ENCODE measurements at regions not wholly inside any gene's neighbourhood (a gene's known extent, or its start where the extent isn't known, plus 50 kb on each side); places are given as distances from the start of the nearest gene placed in this dataset.
"Not testable (repeated sequence)": the region's sequence is repeated elsewhere in the genome, so short reads cannot be mapped to it uniquely, and the experiment has no call there.

GRCh38 chr6:9131201-9131600 is 695.9 kb upstream of the SLC35B3 start:
- DNase-seq = no peak

- DNase-seq = no peak
Observed at GRCh38 chr6:9128970-9129369, 693.6 kb upstream of the SLC35B3 start.

- DNase-seq = no peak
Observed at GRCh38 chr6:9126878-9127560, 691.7 kb upstream of the SLC35B3 start.

- DNase-seq = not testable (repeated sequence)
Observed at GRCh38 chr6:9126034-9126433, 690.7 kb upstream of the SLC35B3 start.

GRCh38 chr6:9121549-9121948 is 686.2 kb upstream of the SLC35B3 start:
- DNase-seq = no peak

- no peak for DNase-seq
Observed at GRCh38 chr6:9116026-9116425, 680.7 kb upstream of the SLC35B3 start.

- no peak for DNase-seq
Observed at GRCh38 chr6:9112544-9112943, 677.2 kb upstream of the SLC35B3 start.

- DNase-seq = no peak
Observed at GRCh38 chr6:9103876-9104521, 668.7 kb upstream of the SLC35B3 start.

GRCh38 chr6:9101920-9102319 is 666.6 kb upstream of the SLC35B3 start:
- no peak for DNase-seq

- DNase-seq = no peak
Observed at GRCh38 chr6:9100869-9101580, 665.7 kb upstream of the SLC35B3 start.

- no peak for DNase-seq
Observed at GRCh38 chr6:9095729-9096128, 660.4 kb upstream of the SLC35B3 start.

GRCh38 chr6:9095137-9095536 is 659.8 kb upstream of the SLC35B3 start:
- no peak for DNase-seq

- DNase-seq = no peak
Observed at GRCh38 chr6:9089724-9090123, 654.4 kb upstream of the SLC35B3 start.

- DNase-seq = no peak
Observed at GRCh38 chr6:9087470-9087869, 652.1 kb upstream of the SLC35B3 start.

- DNase-seq = no peak
Observed at GRCh38 chr6:9086331-9086730, 651.0 kb upstream of the SLC35B3 start.

- DNase-seq = no peak
Observed at GRCh38 chr6:9085709-9086070, 650.3 kb upstream of the SLC35B3 start.

- DNase-seq = no peak
Observed at GRCh38 chr6:9085054-9085708, 649.8 kb upstream of the SLC35B3 start.

- no peak for DNase-seq
Observed at GRCh38 chr6:9083108-9083507, 647.8 kb upstream of the SLC35B3 start.

- no peak for DNase-seq
Observed at GRCh38 chr6:9066726-9067125, 631.4 kb upstream of the SLC35B3 start.

GRCh38 chr6:9064156-9064555 is 628.8 kb upstream of the SLC35B3 start:
- no peak for DNase-seq

- no peak for DNase-seq
Observed at GRCh38 chr6:9062596-9062995, 627.3 kb upstream of the SLC35B3 start.

GRCh38 chr6:9057937-9058336 is 622.6 kb upstream of the SLC35B3 start:
- no peak for DNase-seq

- DNase-seq = no peak
Observed at GRCh38 chr6:9056556-9056955, 621.2 kb upstream of the SLC35B3 start.

- no peak for DNase-seq
Observed at GRCh38 chr6:9044426-9044825, 609.1 kb upstream of the SLC35B3 start.
